DOHH2 (cell line): ENCODE measurements at regions not wholly inside any gene's neighbourhood (a gene's known extent, or its start where the extent isn't known, plus 50 kb on each side); places are given as distances from the start of the nearest gene placed in this dataset.

Experiments
- H3F3A ChIP-seq: fragments of 200-600 bp; sonication (generic), shearing (Covaris generic); 2 replicates; pipeline ENCODE4 v1.6.0; 2016; ENCODE audit warnings: antibody characterized with exemption, mild to moderate bottlenecking; ENCODE audit not compliant: control insufficient read depth, insufficient read depth
- H3K27ac ChIP-seq: fragments of 200-600 bp; sonication (generic); 2 replicates; pipeline ENCODE4 v1.5.1; 2014; ENCODE audit warnings: low read depth, mild to moderate bottlenecking, low read length, moderate library complexity
- H3K27me3 ChIP-seq: fragments of 200-600 bp; sonication (generic); 2 replicates; pipeline ENCODE4 v1.6.1; 2014; ENCODE audit warnings: mild to moderate bottlenecking, low read length, mixed read lengths; ENCODE audit not compliant: control insufficient read depth
- H3K36me3 ChIP-seq: fragments of 200-600 bp; sonication (generic); 2 replicates; pipeline ENCODE4 v1.6.1; 2014; ENCODE audit warnings: mild to moderate bottlenecking, low read length, moderate library complexity, mixed read lengths; ENCODE audit not compliant: control insufficient read depth
- H3K4me1 ChIP-seq: fragments of 200-600 bp; sonication (generic); 2 replicates; pipeline ENCODE4 v1.6.1; 2014; ENCODE audit warnings: mild to moderate bottlenecking, low read length, mixed read lengths; ENCODE audit not compliant: control insufficient read depth
- H3K4me2 ChIP-seq: fragments of 200-600 bp; sonication (generic); 2 replicates; pipeline ENCODE4 v1.6.0; 2014; ENCODE audit warnings: mild to moderate bottlenecking, low read length, moderate library complexity
- H3K4me3 ChIP-seq: fragments of 200-600 bp; sonication (generic); 2 replicates; pipeline ENCODE4 v1.5.1; 2014; ENCODE audit warnings: mild to moderate bottlenecking, low read length, mixed read lengths
- H3K79me2 ChIP-seq: fragments of 200-600 bp; sonication (generic); 2 replicates; pipeline ENCODE4 v1.6.1; 2014; ENCODE audit warnings: mild to moderate bottlenecking, low read length, mixed read lengths; ENCODE audit not compliant: control insufficient read depth
- H3K9me2 ChIP-seq: fragments of 200-600 bp; sonication (generic); replicated peaks from 2 replicates; pipeline ENCODE4 v1.6.1; 2014; ENCODE audit warnings: mild to moderate bottlenecking, low read length, mixed read lengths; ENCODE audit not compliant: control insufficient read depth
- H3K9me3 ChIP-seq: fragments of 200-600 bp; sonication (generic); 2 replicates; pipeline ENCODE4 v1.6.1; 2014; ENCODE audit warnings: antibody characterized with exemption, low read length, mixed read lengths; ENCODE audit not compliant: control insufficient read depth, insufficient read depth
- H4K20me1 ChIP-seq: fragments of 200-600 bp; sonication (generic); 2 replicates; pipeline ENCODE4 v1.6.0; 2014; ENCODE audit warnings: low read depth, mild to moderate bottlenecking, antibody characterized with exemption, low read length, moderate library complexity; ENCODE audit not compliant: control insufficient read depth, insufficient read depth
- CTCF ChIP-seq: fragments of 200-600 bp; sonication (generic); IDR thresholded peaks from one replicate; pipeline ENCODE4 v1.5.1; 2014; ENCODE audit warnings: antibody characterized with exemption, mild to moderate bottlenecking, low read depth, low read length; ENCODE audit not compliant: poor library complexity, severe bottlenecking
- EZH2phosphoT487 ChIP-seq: fragments of 200-600 bp; sonication (generic); IDR thresholded peaks from 2 replicates; pipeline ENCODE4 v1.6.1; 2017; ENCODE audit warnings: borderline replicate concordance, mild to moderate bottlenecking, antibody characterized with exemption, low read length, moderate library complexity, mixed read lengths

- no peaks in the 10 kb centered on the region for H3F3A ChIP-seq
- H3K79me2 ChIP-seq, result no peaks in the 10 kb centered on the region
- H3K4me3 ChIP-seq, result no peak overlapping the region
- no peak overlapping the region for H3K27ac ChIP-seq
- no peaks in the 10 kb centered on the region for H4K20me1 ChIP-seq
- peaks cover 46% of the 10 kb centered on the region; the same call in 1 of the 2 replicates for H3K9me3 ChIP-seq
- H3K36me3 ChIP-seq, result no peaks in the 10 kb centered on the region
- no peaks in the 10 kb centered on the region for H3K27me3 ChIP-seq
- no peak overlapping the region for H3K4me2 ChIP-seq
- H3K9me2 ChIP-seq, result no peaks in the 10 kb centered on the region
- TF ChIP-seq EZH2phosphoT487 (no peak), CTCF (no peak)
- no peaks in the 10 kb centered on the region for H3K4me1 ChIP-seq
These were observed 195.6 kb downstream of the UBE3A start for GRCh38 chr15:25242957-25243799.

DNA sequence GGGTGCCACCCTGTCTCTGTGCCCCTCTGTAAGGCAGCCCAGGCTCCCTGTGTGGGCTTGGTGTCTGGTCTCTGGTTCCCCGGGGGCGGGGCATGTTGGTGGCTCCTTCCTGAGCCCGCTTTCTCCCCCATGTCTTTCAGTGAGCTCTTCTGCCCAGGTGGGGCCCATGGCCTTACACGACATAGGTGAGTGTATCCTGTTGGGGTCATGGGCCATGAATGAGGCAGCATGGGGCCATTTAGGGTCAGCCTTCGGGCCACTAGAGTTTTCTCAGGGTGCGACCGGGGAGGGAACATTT, 195.1 kb downstream of the UBE3A start:
- H3K36me3 ChIP-seq, result no peaks in the 10 kb centered on the region
- H3K4me2 ChIP-seq, result no peak overlapping the region
- H3K9me3 ChIP-seq, result peaks cover 48% of the 10 kb centered on the region; the same call in 1 of the 2 replicates
- no peak overlapping the region for H3K27ac ChIP-seq
- H3F3A ChIP-seq, result no peaks in the 10 kb centered on the region
- H3K79me2 ChIP-seq, result no peaks in the 10 kb centered on the region
- H3K4me1 ChIP-seq, result no peaks in the 10 kb centered on the region
- no peaks in the 10 kb centered on the region for H3K27me3 ChIP-seq
- no peak overlapping the region for H3K4me3 ChIP-seq
- no peak for TF ChIP-seq EZH2phosphoT487
- no peak for TF ChIP-seq CTCF
- H4K20me1 ChIP-seq, result no peaks in the 10 kb centered on the region
- no peaks in the 10 kb centered on the region for H3K9me2 ChIP-seq

GRCh38 chr15:25244731-25245585, 193.9 kb downstream of the UBE3A start:
- Histone ChIP-seq H3K9me3 (peaks cover 53% of the 10 kb centered on the region; the same call in 1 of the 2 replicates), H3K27me3 (no peaks in the 10 kb centered on the region)
- TF ChIP-seq EZH2phosphoT487, result no peak
- no peak for TF ChIP-seq CTCF

More at GRCh38 chr15:25244731-25245585, 193.9 kb downstream of the UBE3A start:
- no peaks in the 10 kb centered on the region for H3K9me2 ChIP-seq
- H3K4me2 ChIP-seq, result no peak overlapping the region
- no peaks in the 10 kb centered on the region for H3K36me3 ChIP-seq
- no peak overlapping the region for H3K4me3 ChIP-seq
- no peaks in the 10 kb centered on the region for H4K20me1 ChIP-seq
- H3K27ac ChIP-seq, result no peak overlapping the region
- H3K4me1 ChIP-seq, result no peaks in the 10 kb centered on the region
- H3K79me2 ChIP-seq, result no peaks in the 10 kb centered on the region
- H3F3A ChIP-seq, result no peaks in the 10 kb centered on the region
